ENCODE measurements at regions not wholly inside any gene's neighbourhood (a gene's known extent, or its start where the extent isn't known, plus 50 kb on each side); places are given as distances from the start of the nearest gene placed in this dataset.

GRCh38 chr19:28843761-28844492, 369.0 kb downstream of the UQCRFS1 start:
- intact Hi-C loops (cut with micrococcal nuclease), result no loop called here
- no peak overlapping the region for H3K27ac Mint-ChIP-seq
- H3K27me3 Mint-ChIP-seq (ENCODE audit: low read depth), result no peaks in the 10 kb centered on the region
- no peaks in the 10 kb centered on the region for H3K36me3 Mint-ChIP-seq (ENCODE audit: low read depth)
- no peak for DNase-seq (ENCODE audit: low spot score)
- H3K9me3 Mint-ChIP-seq, result no peaks in the 10 kb centered on the region
- no peaks in the 10 kb centered on the region for H3K4me1 Mint-ChIP-seq (ENCODE audit: low read depth)
- no peak overlapping the region for H3K4me3 Mint-ChIP-seq (ENCODE audit: low read depth)

GRCh38 chr19:28841531-28841930, 371.4 kb downstream of the UQCRFS1 start:
- H3K36me3 Mint-ChIP-seq (ENCODE audit: low read depth), result no peaks in the 10 kb centered on the region
- DNase-seq (ENCODE audit: low spot score), result no peak
- H3K4me3 Mint-ChIP-seq (ENCODE audit: low read depth), result no peak overlapping the region
- no peaks in the 10 kb centered on the region for H3K9me3 Mint-ChIP-seq
- H3K27ac Mint-ChIP-seq, result no peak overlapping the region
- intact Hi-C loops (cut with micrococcal nuclease), result no loop called here
- no peaks in the 10 kb centered on the region for H3K27me3 Mint-ChIP-seq (ENCODE audit: low read depth)
- no peaks in the 10 kb centered on the region for H3K4me1 Mint-ChIP-seq (ENCODE audit: low read depth)

- Mint-ChIP-seq H3K4me1 (ENCODE audit: low read depth) (no peaks in the 10 kb centered on the region), H3K27ac (no peak overlapping the region), H3K27me3 (ENCODE audit: low read depth) (no peaks in the 10 kb centered on the region), H3K9me3 (no peaks in the 10 kb centered on the region), H3K36me3 (ENCODE audit: low read depth) (no peaks in the 10 kb centered on the region), H3K4me3 (ENCODE audit: low read depth) (no peak overlapping the region)
- intact Hi-C loops (cut with micrococcal nuclease), result no loop called here
- no peak for DNase-seq (ENCODE audit: low spot score)
These were observed 372.1 kb downstream of the UQCRFS1 start for GRCh38 chr19:28840891-28841290.

GRCh38 chr19:28839455-28839854, 373.5 kb downstream of the UQCRFS1 start:
- Mint-ChIP-seq H3K27ac (no peak overlapping the region), H3K36me3 (ENCODE audit: low read depth) (no peaks in the 10 kb centered on the region), H3K4me1 (ENCODE audit: low read depth) (no peaks in the 10 kb centered on the region), H3K9me3 (no peaks in the 10 kb centered on the region), H3K4me3 (ENCODE audit: low read depth) (no peak overlapping the region), H3K27me3 (ENCODE audit: low read depth) (no peaks in the 10 kb centered on the region)
- intact Hi-C loops (cut with micrococcal nuclease), result no loop called here
- no peak for DNase-seq (ENCODE audit: low spot score)

GRCh38 chr19:28838909-28839308, 374.0 kb downstream of the UQCRFS1 start:
- DNase-seq (ENCODE audit: low spot score), result no peak
- Mint-ChIP-seq H3K9me3 (no peaks in the 10 kb centered on the region), H3K4me1 (ENCODE audit: low read depth) (no peaks in the 10 kb centered on the region), H3K27me3 (ENCODE audit: low read depth) (no peaks in the 10 kb centered on the region), H3K4me3 (ENCODE audit: low read depth) (no peak overlapping the region), H3K27ac (no peak overlapping the region), H3K36me3 (ENCODE audit: low read depth) (no peaks in the 10 kb centered on the region)
- intact Hi-C loops (cut with micrococcal nuclease), result no loop called here

GRCh38 chr19:28836421-28836820, 376.5 kb downstream of the UQCRFS1 start:
- Mint-ChIP-seq H3K4me3 (ENCODE audit: low read depth) (no peak overlapping the region), H3K27ac (no peak overlapping the region), H3K4me1 (ENCODE audit: low read depth) (no peaks in the 10 kb centered on the region), H3K27me3 (ENCODE audit: low read depth) (no peaks in the 10 kb centered on the region), H3K9me3 (no peaks in the 10 kb centered on the region), H3K36me3 (ENCODE audit: low read depth) (no peaks in the 10 kb centered on the region)
- intact Hi-C loops (cut with micrococcal nuclease), result no loop called here
- DNase-seq (ENCODE audit: low spot score), result no peak

- no peak for DNase-seq (ENCODE audit: low spot score)
- H3K36me3 Mint-ChIP-seq (ENCODE audit: low read depth), result no peaks in the 10 kb centered on the region
- no peaks in the 10 kb centered on the region for H3K27me3 Mint-ChIP-seq (ENCODE audit: low read depth)
- H3K4me1 Mint-ChIP-seq (ENCODE audit: low read depth), result no peaks in the 10 kb centered on the region
- intact Hi-C loops (cut with micrococcal nuclease), result no loop called here
- no peak overlapping the region for H3K27ac Mint-ChIP-seq
- H3K9me3 Mint-ChIP-seq, result no peaks in the 10 kb centered on the region
- H3K4me3 Mint-ChIP-seq (ENCODE audit: low read depth), result no peak overlapping the region
These were observed 378.0 kb downstream of the UQCRFS1 start for GRCh38 chr19:28834996-28835395.

- Mint-ChIP-seq H3K4me1 (ENCODE audit: low read depth) (no peaks in the 10 kb centered on the region), H3K4me3 (ENCODE audit: low read depth) (no peak overlapping the region), H3K27ac (no peak overlapping the region), H3K27me3 (ENCODE audit: low read depth) (no peaks in the 10 kb centered on the region), H3K36me3 (ENCODE audit: low read depth) (no peaks in the 10 kb centered on the region), H3K9me3 (no peaks in the 10 kb centered on the region)
- no peak for DNase-seq (ENCODE audit: low spot score)
- intact Hi-C loops (cut with micrococcal nuclease), result no loop called here
These were observed 381.5 kb downstream of the UQCRFS1 start for GRCh38 chr19:28831462-28831861.

GRCh38 chr19:28829762-28830161, 383.2 kb downstream of the UQCRFS1 start:
- no peak for DNase-seq (ENCODE audit: low spot score)
- no peaks in the 10 kb centered on the region for H3K36me3 Mint-ChIP-seq (ENCODE audit: low read depth)
- no peaks in the 10 kb centered on the region for H3K4me1 Mint-ChIP-seq (ENCODE audit: low read depth)
- no peaks in the 10 kb centered on the region for H3K9me3 Mint-ChIP-seq
- no peak overlapping the region for H3K4me3 Mint-ChIP-seq (ENCODE audit: low read depth)
- no peaks in the 10 kb centered on the region for H3K27me3 Mint-ChIP-seq (ENCODE audit: low read depth)
- intact Hi-C loops (cut with micrococcal nuclease), result no loop called here
- no peak overlapping the region for H3K27ac Mint-ChIP-seq

- DNase-seq (ENCODE audit: low spot score), result no peak
- Mint-ChIP-seq H3K27me3 (ENCODE audit: low read depth) (no peaks in the 10 kb centered on the region), H3K9me3 (no peaks in the 10 kb centered on the region), H3K27ac (no peak overlapping the region), H3K4me1 (ENCODE audit: low read depth) (no peaks in the 10 kb centered on the region), H3K36me3 (ENCODE audit: low read depth) (no peaks in the 10 kb centered on the region), H3K4me3 (ENCODE audit: low read depth) (no peak overlapping the region)
- intact Hi-C loops (cut with micrococcal nuclease), result no loop called here
These were observed 383.6 kb downstream of the UQCRFS1 start for GRCh38 chr19:28829359-28829758.

GRCh38 chr19:28828276-28828870, 384.6 kb downstream of the UQCRFS1 start:
- H3K9me3 Mint-ChIP-seq, result no peaks in the 10 kb centered on the region
- H3K4me1 Mint-ChIP-seq (ENCODE audit: low read depth), result no peaks in the 10 kb centered on the region
- no peaks in the 10 kb centered on the region for H3K27me3 Mint-ChIP-seq (ENCODE audit: low read depth)
- H3K27ac Mint-ChIP-seq, result no peak overlapping the region
- intact Hi-C loops (cut with micrococcal nuclease), result no loop called here
- no peaks in the 10 kb centered on the region for H3K36me3 Mint-ChIP-seq (ENCODE audit: low read depth)
- no peak for DNase-seq (ENCODE audit: low spot score)
- H3K4me3 Mint-ChIP-seq (ENCODE audit: low read depth), result no peak overlapping the region

GRCh38 chr19:28827382-28827781, 385.6 kb downstream of the UQCRFS1 start:
- no peak for DNase-seq (ENCODE audit: low spot score)
- H3K9me3 Mint-ChIP-seq, result no peaks in the 10 kb centered on the region
- intact Hi-C loops (cut with micrococcal nuclease), result no loop called here
- no peaks in the 10 kb centered on the region for H3K36me3 Mint-ChIP-seq (ENCODE audit: low read depth)
- no peaks in the 10 kb centered on the region for H3K4me1 Mint-ChIP-seq (ENCODE audit: low read depth)
- H3K27me3 Mint-ChIP-seq (ENCODE audit: low read depth), result no peaks in the 10 kb centered on the region
- no peak overlapping the region for H3K27ac Mint-ChIP-seq
- H3K4me3 Mint-ChIP-seq (ENCODE audit: low read depth), result no peak overlapping the region

- Mint-ChIP-seq H3K36me3 (ENCODE audit: low read depth) (no peaks in the 10 kb centered on the region), H3K27ac (no peak overlapping the region), H3K4me1 (ENCODE audit: low read depth) (no peaks in the 10 kb centered on the region), H3K9me3 (no peaks in the 10 kb centered on the region), H3K27me3 (ENCODE audit: low read depth) (no peaks in the 10 kb centered on the region), H3K4me3 (ENCODE audit: low read depth) (no peak overlapping the region)
- no peak for DNase-seq (ENCODE audit: low spot score)
- intact Hi-C loops (cut with micrococcal nuclease), result no loop called here
These were observed 389.5 kb downstream of the UQCRFS1 start for GRCh38 chr19:28823338-28823961.
